ENCODE measurements at regions not wholly inside any gene's neighbourhood (a gene's known extent, or its start where the extent isn't known, plus 50 kb on each side); places are given as distances from the start of the nearest gene placed in this dataset.

DNA sequence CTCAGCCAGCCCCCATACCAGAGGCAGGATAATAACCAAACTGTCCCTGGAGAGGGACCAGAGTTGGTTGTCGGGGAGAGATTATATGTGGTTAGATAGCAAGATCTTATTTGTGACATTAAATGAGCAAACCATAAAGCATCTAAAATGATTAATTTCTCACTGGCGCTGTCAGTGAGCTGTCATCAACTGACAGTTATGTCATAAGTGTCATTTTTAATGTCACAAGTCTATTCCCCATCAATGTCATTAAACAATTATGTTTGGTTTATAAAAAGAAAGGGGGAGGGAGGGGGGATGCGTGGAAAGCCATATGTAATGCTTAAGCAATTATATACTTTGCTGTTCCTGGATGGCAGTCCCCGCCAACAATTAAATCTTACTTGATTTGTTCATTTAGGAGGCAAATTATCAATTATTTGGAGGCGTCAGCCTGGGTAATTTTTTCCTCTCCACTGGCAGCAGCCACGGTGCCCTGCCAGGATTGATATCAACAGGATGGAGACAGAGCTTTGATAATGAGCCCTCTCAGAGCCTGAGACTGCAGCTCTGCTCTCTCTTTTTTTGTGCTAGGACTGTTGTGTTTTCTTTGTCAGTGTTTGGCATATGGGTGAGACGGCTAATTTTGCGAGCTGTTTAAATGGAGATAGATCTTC lies 333.6 kb upstream of the CAMK1G start:
- DNase-seq (no peak), ATAC-seq (ENCODE audit: low read depth) (no peak)
- Mint-ChIP-seq H3K36me3 (no peaks in the 10 kb centered on the region), H3K27me3 (no peaks in the 10 kb centered on the region), H3K27ac (no peak overlapping the region), H3K4me3 (no peak overlapping the region), H3K9me3 (no peaks in the 10 kb centered on the region), H3K4me1 (no peaks in the 10 kb centered on the region)
- POLR2A ChIA-PET, result no interaction called here

DNA sequence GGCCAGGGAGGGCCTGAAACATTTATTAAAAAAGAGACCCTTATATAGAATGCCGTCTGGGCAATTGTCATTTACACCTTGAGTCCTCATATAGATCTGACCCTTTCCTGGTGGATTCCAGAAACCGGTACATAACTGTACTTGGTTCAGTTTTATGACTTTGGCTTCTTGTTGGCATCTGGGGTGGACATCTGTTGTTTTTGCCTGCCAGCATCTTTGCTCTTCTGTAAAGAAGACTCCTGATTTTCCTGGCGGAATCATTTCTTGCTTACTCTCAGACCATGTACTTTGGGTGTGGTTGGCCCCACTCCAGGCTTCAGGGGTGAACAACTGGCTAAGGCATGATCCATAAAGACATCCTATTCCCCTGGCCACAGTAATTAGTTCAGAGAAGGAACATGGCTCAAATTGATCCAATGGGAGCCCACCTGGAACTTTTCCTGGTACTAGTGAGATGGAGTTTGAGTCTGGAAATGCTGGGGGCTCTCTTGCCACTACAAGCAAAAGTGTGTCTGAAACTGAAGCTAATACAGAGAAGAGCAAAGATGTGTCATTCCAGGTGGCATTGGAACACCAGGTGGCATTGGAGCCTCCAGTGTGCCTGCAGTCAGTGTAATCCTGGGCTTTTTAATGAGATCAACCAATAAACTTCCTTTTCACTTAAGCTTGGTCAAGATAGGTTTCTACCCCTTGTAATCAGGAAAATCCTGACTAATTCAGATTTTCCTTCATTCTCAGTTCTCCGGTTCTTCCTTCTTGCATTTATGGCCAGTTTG lies 332.5 kb upstream of the CAMK1G start:
- H3K4me3 Mint-ChIP-seq, result no peak overlapping the region
- H3K9me3 Mint-ChIP-seq, result no peaks in the 10 kb centered on the region

DNA sequence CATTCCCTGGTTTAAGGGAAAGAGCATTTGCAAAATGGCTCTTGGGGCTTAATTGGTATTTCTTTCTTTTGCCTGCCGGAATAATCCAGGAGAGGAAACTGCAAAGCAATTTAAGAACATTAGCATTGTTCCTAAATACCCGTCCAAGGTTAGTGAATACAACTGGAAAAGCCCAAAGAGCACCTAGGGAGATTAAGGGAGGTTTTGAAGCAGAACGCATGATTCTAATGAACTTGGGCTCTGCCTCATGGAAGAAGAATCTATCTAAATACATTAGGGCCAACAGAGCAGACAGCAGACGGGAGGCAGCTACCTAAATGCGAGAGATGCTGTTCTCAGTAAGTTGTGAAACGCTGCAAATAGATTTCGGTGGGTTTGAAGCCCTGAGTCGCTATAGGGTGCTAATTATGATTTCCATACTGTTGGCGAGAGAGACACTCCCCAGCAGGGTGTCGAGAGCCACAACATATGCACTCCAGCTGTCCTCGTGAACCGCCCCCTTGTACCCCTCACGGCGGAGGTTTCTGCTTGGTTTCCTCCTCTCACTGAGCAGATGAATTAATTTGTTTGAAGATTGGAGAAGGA lies 326.7 kb upstream of the CAMK1G start:
- Mint-ChIP-seq H3K27ac (no peak overlapping the region), H3K4me3 (no peak overlapping the region), H3K36me3 (peaks cover 1% of the 10 kb centered on the region), H3K9me3 (peaks cover 4% of the 10 kb centered on the region), H3K27me3 (no peaks in the 10 kb centered on the region), H3K4me1 (no peaks in the 10 kb centered on the region)
- POLR2A ChIA-PET, result no interaction called here
- DNase-seq (no peak), ATAC-seq (ENCODE audit: low read depth) (no peak)

More for the DNA sequence above, 332.5 kb upstream of the CAMK1G start:
- H3K36me3 Mint-ChIP-seq, result no peaks in the 10 kb centered on the region
- H3K4me1 Mint-ChIP-seq, result no peaks in the 10 kb centered on the region
- ATAC-seq (ENCODE audit: low read depth), result no peak
- H3K27ac Mint-ChIP-seq, result no peak overlapping the region
- DNase-seq, result no peak
- POLR2A ChIA-PET, result no interaction called here
- no peaks in the 10 kb centered on the region for H3K27me3 Mint-ChIP-seq

DNA sequence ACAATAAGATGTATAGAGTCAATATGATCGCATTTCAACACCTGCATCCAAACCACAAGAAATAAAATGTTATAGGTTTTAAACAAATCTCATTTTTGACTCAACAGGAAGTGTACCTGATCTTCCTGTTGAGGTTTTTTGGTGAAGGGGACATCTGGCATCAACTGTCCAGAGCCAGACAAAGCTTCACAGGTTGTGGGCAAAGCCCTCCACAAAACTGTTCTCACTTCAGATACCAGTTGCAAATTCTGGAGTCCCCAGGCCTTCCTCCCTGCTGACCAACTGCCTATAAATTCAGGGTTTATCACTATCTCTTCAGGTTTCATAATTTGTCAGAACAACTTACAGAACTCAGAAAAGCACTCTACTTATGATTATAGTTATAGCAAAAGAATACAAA lies 326.1 kb upstream of the CAMK1G start:
- POLR2A ChIA-PET, result no interaction called here
- no peak overlapping the region for H3K4me3 Mint-ChIP-seq
- H3K27me3 Mint-ChIP-seq, result no peaks in the 10 kb centered on the region
- no peak for ATAC-seq (ENCODE audit: low read depth)
- H3K36me3 Mint-ChIP-seq, result peaks cover 1% of the 10 kb centered on the region
- H3K27ac Mint-ChIP-seq, result no peak overlapping the region
- H3K4me1 Mint-ChIP-seq, result no peaks in the 10 kb centered on the region
- DNase-seq, result no peak
- peaks cover 4% of the 10 kb centered on the region for H3K9me3 Mint-ChIP-seq

DNA sequence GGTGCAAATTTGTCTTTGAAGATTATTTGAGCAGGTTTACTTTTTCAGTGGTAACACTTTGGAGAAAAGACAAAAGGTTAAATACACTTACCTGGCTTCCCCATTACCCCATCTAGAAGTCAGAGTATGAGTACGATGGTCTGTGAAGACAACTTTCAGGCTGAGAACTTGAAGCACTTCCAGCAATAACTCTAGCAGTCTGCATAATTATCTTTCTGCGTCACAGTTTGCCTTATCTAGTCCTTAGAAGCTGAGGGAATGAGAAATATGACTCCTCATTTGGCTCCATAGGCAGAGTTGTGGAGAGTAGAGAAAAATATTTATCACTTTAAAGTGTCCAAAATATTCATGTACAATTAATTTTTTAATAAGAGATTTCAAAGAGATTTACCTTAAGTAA lies 323.4 kb upstream of the CAMK1G start:
- Mint-ChIP-seq H3K36me3 (peaks cover 1% of the 10 kb centered on the region), H3K4me1 (no peaks in the 10 kb centered on the region), H3K9me3 (peaks cover 4% of the 10 kb centered on the region), H3K27ac (no peak overlapping the region), H3K4me3 (no peak overlapping the region), H3K27me3 (no peaks in the 10 kb centered on the region)
- DNase-seq (no peak), ATAC-seq (ENCODE audit: low read depth) (no peak)
- POLR2A ChIA-PET, result no interaction called here

DNA sequence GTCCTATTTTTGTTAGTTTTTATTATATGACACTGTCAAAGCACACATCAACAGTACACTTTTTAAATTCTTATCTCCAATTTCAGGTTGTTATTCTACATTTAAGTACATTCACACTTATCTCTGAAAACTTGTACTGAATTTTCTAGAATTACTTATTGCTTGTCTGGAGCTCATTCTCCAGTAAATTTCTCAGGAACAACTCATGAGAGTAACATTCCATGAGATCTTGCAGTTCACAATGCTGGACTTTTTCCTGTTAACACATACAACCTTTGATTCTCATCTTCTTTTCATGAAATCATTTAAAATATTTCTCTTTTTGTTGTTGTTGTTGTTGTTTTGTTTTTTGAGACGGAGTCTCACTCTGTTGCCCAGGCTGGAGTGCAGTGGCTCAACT lies 320.9 kb upstream of the CAMK1G start:
- ATAC-seq (ENCODE audit: low read depth) (no peak), DNase-seq (no peak)
- Mint-ChIP-seq H3K27me3 (no peaks in the 10 kb centered on the region), H3K27ac (no peak overlapping the region), H3K4me3 (no peak overlapping the region), H3K9me3 (peaks cover 3% of the 10 kb centered on the region), H3K4me1 (no peaks in the 10 kb centered on the region), H3K36me3 (peaks cover 1% of the 10 kb centered on the region)
- POLR2A ChIA-PET, result no interaction called here

DNA sequence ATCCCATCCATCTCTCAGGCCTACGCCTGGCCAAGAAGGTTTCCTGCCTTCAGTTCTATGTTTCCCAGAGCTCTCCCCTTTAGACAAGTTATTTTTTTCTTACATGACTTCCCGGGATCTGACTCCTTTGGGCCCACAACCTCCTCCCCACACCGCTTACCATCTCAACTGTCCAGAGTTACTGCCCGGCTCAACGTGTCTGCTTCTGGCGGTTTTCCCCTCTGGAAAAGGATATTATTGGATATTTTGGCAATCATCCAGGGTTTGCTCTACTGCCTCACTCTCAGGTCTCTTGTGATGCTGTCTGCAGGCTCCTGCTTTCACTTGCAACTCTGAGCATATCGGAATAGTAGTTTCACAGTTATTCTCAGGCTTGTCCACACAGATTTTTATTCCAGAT lies 318.2 kb upstream of the CAMK1G start:
- no peak for DNase-seq
- POLR2A ChIA-PET, result no interaction called here
- no peak for ATAC-seq (ENCODE audit: low read depth)
- Mint-ChIP-seq H3K9me3 (no peaks in the 10 kb centered on the region), H3K4me1 (no peaks in the 10 kb centered on the region), H3K4me3 (no peak overlapping the region), H3K27ac (no peak overlapping the region), H3K27me3 (no peaks in the 10 kb centered on the region), H3K36me3 (no peaks in the 10 kb centered on the region)

DNA sequence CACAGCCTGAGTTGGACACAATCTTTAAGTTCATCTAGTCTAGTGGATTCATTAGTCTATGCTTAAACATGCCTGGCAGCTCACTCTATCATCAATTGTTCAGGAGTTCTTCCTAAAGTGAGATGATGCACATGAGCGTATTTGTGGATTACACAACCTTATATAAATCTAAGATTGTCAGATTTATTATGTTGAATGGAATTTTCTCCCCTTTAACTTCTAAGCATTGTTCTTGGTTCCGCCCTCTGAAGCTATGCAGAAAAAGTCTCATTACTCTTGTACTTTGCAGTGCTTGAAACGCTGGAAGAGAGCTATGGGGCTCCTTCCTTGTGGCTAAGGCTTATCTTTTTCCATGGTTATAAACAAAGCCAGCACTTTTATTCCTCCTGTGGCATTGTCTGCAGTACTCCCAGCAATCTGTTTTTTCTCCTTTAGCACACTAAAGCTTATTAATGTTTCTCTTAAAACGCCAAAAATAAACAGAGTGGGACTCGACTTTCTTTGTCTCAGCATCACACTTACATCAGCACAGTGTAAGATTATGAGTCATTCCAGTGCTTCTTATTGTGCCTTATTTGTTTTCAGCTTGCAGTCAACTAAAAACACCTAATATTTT lies 316.8 kb upstream of the CAMK1G start:
- DNase-seq (no peak), ATAC-seq (ENCODE audit: low read depth) (no peak)
- Mint-ChIP-seq H3K27me3 (no peaks in the 10 kb centered on the region), H3K4me3 (no peak overlapping the region), H3K27ac (no peak overlapping the region), H3K36me3 (no peaks in the 10 kb centered on the region), H3K9me3 (no peaks in the 10 kb centered on the region), H3K4me1 (no peaks in the 10 kb centered on the region)
- POLR2A ChIA-PET, result no interaction called here

DNA sequence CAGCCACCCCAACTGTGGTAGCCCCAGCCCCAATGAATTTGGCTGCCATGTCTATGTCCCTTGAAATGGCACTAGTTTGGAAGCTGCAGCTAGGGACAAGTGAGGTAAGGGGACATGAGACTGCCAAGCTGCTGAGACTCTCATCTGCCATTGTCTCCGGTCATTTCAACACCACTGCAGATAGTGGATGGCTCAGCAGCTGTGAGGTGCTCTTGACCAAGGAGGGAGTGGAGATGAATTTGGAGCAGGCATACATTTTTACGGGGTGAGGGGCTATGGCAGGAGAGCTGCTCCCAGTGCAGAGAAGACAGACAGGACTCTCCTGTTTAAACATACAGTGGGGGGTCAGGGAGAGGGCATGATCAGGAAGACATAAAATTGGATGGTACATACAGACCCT lies 315.5 kb upstream of the CAMK1G start:
- Mint-ChIP-seq H3K27ac (no peak overlapping the region), H3K4me3 (no peak overlapping the region), H3K36me3 (no peaks in the 10 kb centered on the region), H3K4me1 (no peaks in the 10 kb centered on the region), H3K27me3 (no peaks in the 10 kb centered on the region), H3K9me3 (no peaks in the 10 kb centered on the region)
- DNase-seq, result no peak
- ATAC-seq (ENCODE audit: low read depth), result no peak
- POLR2A ChIA-PET, result no interaction called here

DNA sequence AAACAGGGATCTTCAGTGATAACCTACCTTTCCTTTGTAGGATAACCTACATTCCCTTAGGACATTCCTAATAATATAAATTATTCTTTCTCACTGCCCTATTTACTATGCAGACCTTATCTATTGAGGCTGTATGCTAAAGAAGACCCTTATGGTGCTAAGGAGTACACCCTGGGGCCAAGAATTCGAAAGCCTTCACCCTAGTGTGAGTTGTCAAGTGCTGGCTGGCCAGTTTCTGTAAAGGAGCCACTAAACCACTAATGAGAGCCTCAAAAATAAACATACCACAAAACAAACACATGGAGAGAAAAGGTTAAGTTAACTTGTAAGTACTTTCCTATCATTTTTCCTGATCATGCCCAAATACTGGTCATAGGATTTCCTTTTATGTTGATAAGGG lies 315.0 kb upstream of the CAMK1G start:
- Mint-ChIP-seq H3K4me3 (no peak overlapping the region), H3K9me3 (no peaks in the 10 kb centered on the region), H3K36me3 (no peaks in the 10 kb centered on the region), H3K4me1 (no peaks in the 10 kb centered on the region), H3K27ac (no peak overlapping the region), H3K27me3 (no peaks in the 10 kb centered on the region)
- POLR2A ChIA-PET, result no interaction called here
- DNase-seq (no peak), ATAC-seq (ENCODE audit: low read depth) (no peak)

DNA sequence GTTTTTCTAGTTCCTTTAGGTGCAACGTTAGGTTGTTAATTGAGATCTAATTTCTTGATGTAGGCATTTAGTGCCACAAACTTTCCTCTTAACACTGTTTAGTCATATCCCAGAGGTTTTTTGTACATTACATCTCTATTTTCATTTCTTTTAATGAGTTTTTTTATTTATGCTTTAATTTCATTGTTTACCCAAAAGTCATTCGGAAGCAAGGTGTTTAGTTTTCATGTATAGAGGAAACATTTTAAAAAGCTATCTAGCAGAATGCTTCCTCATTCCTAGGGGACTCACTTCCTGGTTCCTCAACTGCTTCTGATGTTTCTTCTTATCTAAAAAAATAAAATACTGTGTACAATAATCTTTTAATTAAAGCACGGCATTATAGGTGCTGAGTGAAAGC lies 307.2 kb upstream of the CAMK1G start:
- Mint-ChIP-seq H3K36me3 (no peaks in the 10 kb centered on the region), H3K4me1 (no peaks in the 10 kb centered on the region), H3K27me3 (no peaks in the 10 kb centered on the region), H3K27ac (no peak overlapping the region), H3K9me3 (no peaks in the 10 kb centered on the region), H3K4me3 (no peak overlapping the region)
- ATAC-seq (ENCODE audit: low read depth) (no peak), DNase-seq (no peak)
- POLR2A ChIA-PET, result no interaction called here

DNA sequence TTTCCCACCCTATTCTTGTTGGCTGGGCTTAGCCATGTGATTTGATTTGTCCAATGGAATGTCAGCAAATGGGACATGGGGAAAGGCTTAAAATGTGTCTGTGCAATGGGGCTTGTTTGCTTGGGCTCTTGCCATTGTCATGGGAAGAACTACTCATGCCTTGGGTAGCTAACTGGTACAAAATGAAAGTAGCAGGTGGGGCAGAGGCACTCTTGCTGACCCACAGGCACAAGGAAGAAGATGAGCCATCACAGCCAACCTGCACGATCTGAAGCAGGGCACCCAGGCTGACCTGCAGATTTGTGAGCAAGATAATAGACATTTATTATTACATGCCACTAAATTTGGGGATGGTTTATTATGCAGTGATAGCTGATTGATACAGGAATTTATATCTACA lies 305.9 kb upstream of the CAMK1G start:
- Mint-ChIP-seq H3K36me3 (no peaks in the 10 kb centered on the region), H3K27ac (no peak overlapping the region), H3K4me3 (no peak overlapping the region), H3K27me3 (no peaks in the 10 kb centered on the region), H3K4me1 (no peaks in the 10 kb centered on the region), H3K9me3 (no peaks in the 10 kb centered on the region)
- DNase-seq, result no peak
- POLR2A ChIA-PET, result no interaction called here
- no peak for ATAC-seq (ENCODE audit: low read depth)

DNA sequence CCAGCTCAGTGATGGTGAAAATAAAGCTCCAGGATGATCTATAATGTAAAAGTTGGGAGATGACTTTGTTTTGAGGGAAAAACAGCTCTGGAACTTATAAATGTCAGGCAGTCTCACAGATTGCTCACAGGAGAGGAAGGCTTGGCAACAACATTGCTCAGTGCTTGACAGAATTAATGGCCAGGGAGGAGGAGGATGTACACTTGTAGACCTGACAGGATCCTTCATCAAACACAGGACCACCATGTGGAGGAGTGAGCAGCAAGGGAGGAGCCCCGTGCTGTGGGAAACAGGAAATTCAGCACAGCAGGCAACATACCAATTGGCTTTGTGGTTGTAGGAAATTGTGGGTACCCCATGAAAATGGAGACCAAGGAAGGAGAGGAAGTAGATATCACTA lies 291.8 kb upstream of the CAMK1G start:
- no peaks in the 10 kb centered on the region for H3K27me3 Mint-ChIP-seq
- DNase-seq (no peak), ATAC-seq (ENCODE audit: low read depth) (no peak)
- POLR2A ChIA-PET, result no interaction called here
- H3K9me3 Mint-ChIP-seq, result no peaks in the 10 kb centered on the region
- no peaks in the 10 kb centered on the region for H3K36me3 Mint-ChIP-seq
- no peak overlapping the region for H3K27ac Mint-ChIP-seq
- no peaks in the 10 kb centered on the region for H3K4me1 Mint-ChIP-seq
- H3K4me3 Mint-ChIP-seq, result no peak overlapping the region

Data from activated naive CD8-positive, alpha-beta T cell treated with anti-CD3 and anti-CD28 coated beads, Interleukin-2, amount 10 ng/mL, durations not matched to agents 7 days and 5 days (primary cell).